H4 (cell line): ENCODE measurements at regions not wholly inside any gene's neighbourhood (a gene's known extent, or its start where the extent isn't known, plus 50 kb on each side); places are given as distances from the start of the nearest gene placed in this dataset.

Experiments used
- DNase-seq: peaks from one replicate; pipeline ENCODE4 v3.0.0-alpha.2; 2015; ENCODE audit warnings: low spot score

DNA sequence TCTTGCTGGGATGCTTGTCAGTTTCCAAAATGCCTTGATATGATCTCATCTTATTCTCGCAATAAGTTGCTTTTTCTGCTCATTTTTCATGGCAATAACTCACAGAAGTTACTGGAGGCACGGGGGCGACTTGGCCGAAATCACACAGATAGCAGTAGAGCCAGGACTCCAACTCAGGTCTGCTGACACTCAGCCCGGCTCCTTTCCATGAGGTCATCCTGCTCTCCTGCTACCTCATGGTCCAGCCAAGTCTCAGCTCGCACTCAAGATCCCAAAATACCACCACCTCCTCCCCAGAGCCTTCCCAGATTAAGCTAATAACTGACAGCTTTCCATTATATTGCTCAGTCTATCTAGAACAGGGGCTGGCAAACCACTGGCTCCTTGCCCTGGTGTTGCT lies 269.5 kb downstream of the MAP2K4 start:
- no peak for DNase-seq

DNA sequence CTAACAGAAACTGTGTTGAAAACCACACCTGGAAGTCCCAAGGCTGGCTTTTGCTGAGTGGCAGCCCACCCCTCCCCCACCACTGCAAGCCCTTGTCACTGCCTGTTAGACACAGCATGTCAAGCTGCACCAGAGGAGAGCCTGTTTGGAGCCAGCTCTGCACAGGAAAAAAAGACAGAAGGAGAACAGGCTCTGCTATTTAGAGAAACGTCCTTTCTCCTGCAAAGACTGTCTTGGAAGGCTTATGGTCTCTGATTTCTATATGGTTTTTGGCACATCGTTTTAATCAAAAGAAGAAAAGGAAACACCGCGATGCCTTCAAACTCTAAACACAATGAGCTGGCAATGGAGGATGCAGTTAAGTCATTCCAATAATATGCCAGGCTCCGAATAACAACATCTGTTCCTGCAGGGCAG lies 275.5 kb downstream of the MAP2K4 start:
- DNase-seq, result no peak

DNA sequence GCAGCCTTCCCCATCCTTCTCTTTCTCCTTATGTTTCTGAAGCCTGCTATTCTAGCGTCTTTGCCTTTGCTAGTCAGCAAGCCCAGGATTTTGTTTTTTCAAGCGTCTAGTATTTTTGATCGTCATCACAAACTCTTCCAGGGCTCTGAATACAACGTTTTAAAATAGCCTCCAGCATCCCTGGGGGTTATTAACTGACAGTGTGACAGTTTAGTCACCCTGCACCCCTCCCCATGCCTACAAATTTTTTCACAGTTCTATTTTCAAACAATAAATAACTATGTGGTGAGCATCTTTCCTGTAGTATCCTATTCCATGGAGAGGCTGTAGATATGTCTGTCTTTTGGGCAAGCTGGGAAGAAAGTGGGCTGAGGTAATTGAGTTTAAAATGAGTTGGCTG lies 280.9 kb downstream of the MAP2K4 start:
- DNase-seq, result no peak

DNA sequence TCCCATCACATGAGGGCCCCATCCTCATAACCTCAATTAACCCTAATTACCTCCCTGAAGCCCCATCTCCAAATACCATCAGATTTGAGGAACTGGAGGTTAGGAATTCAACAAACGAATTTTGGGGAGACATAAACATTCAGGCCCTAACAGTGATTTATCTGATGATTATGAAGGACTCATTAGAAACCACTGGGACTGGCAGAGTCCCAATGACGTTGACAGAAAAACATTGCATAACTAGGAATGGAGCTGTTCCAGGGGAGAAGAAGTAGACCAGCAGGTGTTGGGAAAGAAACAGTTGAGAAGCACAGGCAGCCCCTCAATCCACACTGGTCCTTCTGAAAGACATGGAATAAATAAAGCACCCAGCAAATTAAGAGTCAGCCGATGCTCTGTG lies 282.0 kb downstream of the MAP2K4 start:
- DNase-seq, result no peak

DNA sequence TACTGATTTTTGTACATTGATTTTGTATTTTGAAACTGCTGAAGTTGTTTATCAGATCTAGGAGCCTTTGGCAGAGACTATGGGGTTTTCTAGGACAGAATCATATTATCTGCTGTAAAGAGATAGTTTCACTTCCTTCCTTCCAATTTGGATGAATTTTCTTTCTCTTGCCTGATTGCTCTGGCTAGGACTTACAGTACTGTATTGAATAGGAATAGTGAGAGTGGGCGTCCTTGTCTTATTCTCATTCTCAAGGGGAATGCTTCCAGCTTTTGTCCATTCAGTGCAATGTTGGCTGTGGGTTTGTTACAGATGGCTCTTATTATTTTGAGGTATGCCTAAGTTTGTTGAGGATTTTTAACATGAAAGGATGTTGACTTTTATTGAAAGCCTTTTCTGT lies 290.1 kb downstream of the MAP2K4 start:
- no peak for DNase-seq

DNA sequence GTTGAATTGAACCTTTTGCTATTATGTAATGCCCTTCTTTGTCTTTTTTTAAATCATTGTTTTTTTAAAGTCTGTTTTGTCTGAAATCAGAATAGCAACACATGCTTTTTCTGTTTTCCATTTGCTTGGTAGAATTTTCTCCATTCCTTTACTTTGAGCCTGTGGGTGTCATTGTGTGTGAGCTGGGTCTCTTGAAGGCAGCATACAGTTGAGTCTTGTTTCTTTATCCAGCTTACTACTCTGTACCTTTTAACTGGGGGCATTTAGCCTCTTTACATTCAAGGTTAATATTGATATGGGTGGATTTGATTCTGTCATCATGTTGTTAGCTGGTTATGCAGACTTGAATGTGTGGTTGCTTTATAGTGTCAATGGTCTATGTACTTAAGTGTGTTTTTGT lies 292.0 kb downstream of the MAP2K4 start:
- DNase-seq, result no peak

DNA sequence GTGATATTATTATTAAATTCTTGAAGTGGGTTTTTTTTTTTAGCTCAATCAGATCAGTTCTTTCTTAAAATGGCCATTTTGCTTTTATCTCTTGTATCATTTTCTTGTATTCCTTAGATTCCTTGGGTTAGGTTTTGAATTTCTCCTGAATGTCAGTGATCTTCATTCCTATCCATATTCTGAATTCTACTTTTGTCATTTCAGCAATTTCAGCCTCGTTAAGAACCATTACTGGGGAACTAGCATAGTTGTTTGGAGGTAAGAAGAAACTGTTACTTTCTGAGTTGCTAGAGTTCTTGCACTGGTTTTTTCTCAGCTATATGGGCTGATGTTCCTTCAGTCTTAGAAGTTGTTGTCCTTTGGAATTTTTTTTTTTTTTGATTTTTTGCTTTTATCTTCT lies 293.1 kb downstream of the MAP2K4 start:
- no peak for DNase-seq

DNA sequence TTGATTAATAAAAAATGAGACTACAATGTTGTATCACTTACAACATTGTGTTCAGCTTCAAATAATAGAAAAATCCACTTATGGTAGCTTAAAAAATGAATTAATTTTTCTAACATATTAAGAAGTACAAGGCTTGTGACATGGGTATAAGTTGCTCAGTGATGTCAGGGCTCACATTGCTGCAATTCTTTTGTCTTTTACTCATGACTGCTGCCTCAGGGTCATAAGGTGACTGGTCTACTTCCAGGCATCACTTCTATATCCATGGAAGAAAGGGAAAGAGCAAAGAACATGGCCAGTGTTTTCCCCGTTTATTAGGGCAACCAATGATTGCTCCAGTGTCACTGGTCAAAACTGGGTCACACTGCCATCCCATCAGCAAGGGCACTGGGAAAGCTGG lies 295.3 kb downstream of the MAP2K4 start:
- DNase-seq, result no peak

DNA sequence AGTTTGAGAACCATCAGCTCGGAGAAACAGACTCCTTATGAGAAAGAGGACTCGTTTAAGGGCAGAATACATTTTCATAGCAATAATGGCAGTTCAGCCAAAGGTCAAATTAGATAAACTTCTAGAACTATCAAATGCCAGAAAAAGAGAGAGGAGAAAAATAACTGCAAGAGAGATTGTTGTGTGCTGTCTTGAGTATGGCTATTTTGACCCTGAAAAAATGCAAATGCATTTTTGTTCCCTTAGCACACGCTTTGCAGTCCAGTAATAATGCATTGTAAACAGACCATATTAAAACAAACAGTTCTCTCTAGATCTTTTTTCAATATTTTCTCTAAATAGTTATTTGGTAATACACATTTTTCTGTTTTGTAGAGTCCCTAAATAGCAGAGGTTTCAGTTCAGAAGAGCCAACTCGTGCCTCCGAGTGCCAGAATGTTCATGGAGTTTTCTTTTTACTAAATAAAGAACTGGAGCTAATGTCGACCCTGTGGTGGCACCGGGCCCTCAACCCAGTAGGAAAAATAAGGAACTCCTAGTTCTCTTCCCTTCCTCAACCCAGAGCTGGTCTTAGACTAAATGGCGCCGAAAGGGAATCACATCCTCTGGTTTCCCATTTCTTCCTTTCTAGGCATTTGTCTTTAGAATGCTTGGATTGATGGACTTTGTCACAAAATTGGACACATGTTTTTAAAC lies 298.0 kb downstream of the MAP2K4 start:
- no peak for DNase-seq

DNA sequence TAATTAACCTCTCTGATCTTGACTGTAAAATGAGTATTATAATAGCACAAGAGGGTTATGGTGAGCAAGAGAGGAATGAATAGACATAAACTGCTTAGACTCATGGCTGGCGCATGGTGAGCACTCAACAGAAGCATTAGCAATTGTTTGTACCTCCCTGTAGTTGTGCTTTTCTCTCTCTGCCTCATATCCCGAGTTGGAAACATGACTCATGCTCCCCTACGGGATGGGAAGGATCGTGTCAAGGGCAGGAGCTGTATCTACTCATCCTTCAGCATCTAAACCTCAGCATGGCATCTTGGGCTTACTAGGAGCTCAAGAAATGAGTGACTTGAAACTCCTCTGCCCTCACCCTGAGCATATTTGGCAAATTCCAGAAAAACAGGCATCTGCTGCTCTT lies 299.6 kb downstream of the MAP2K4 start:
- peak; percentile 12 for DNase-seq

DNA sequence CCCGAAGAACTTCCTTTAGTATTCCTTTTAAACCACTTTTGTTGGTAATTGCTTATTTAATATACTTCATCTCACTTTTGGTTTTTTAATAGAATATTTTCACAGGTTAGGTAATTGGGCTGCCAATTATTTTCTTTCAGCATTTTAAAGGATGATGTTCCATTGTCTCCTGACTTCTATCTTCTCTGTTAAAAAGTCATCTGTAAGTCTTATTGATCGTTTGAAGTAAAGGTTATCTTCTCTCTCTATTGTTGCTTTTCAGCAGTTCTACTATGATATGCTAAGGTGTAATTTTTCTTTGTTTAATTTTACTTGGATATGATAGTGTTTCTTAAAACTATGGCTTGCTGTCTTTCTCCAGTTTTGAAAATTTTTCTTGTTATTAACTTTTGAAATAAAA lies 307.5 kb downstream of the MAP2K4 start:
- no peak for DNase-seq

DNA sequence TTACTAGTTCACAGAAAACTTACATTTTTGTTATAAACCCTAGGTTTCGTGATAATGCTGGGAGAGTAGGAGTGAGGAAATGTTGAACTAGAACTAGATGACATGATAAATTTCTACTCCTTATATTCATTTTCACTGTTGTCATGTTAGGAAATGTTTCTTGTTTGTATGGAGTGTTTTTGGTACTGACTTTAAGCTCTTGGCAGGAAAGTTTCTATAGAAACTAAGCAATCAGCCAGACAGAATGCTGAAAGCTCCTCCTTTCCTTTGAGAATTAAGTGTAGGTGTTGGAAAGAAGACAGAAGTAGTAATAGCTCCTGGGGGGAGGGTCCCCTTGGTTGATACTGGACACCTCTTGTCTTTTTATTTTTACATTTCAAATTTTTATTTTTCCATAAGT lies 309.8 kb downstream of the MAP2K4 start:
- no peak for DNase-seq

DNA sequence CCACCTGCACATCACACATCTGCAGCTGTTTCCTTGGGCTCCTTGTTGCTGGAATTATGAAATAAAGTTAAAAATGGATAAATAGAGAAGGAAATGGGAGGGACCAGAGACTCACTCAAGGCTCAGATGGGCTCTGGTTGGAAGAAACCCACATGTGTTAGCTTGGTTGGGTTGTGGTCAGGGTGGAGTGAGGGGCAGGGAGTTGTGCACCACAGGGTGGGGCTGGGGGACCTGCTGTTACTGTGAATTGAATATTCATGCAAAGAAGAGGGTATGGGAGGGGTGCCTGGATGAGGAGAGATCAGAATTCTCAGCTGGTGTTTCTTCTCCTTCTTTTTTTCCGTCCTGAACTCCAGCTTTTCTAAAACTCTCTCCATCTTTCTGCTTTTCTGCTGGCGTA lies 320.7 kb downstream of the MAP2K4 start:
- no peak for DNase-seq

DNA sequence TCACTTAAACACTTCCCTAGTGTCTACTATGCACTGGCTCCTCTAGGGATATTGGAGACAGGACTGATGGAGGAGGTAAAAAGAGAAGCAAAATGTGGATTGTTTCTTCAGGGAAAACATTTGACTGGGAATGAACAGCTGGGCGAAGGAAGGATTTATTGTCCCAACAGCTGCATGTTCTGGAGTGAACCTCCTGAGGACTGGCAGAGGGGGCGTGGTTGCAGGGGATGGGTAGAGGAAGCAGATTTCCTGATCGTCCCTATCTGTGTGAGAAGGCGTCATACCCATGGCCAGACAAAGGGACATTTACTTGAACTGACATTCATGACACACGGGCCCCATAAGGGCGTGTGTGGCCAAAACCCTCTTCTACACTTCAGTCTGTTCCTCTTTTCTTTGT lies 321.5 kb downstream of the MAP2K4 start:
- no peak for DNase-seq

DNA sequence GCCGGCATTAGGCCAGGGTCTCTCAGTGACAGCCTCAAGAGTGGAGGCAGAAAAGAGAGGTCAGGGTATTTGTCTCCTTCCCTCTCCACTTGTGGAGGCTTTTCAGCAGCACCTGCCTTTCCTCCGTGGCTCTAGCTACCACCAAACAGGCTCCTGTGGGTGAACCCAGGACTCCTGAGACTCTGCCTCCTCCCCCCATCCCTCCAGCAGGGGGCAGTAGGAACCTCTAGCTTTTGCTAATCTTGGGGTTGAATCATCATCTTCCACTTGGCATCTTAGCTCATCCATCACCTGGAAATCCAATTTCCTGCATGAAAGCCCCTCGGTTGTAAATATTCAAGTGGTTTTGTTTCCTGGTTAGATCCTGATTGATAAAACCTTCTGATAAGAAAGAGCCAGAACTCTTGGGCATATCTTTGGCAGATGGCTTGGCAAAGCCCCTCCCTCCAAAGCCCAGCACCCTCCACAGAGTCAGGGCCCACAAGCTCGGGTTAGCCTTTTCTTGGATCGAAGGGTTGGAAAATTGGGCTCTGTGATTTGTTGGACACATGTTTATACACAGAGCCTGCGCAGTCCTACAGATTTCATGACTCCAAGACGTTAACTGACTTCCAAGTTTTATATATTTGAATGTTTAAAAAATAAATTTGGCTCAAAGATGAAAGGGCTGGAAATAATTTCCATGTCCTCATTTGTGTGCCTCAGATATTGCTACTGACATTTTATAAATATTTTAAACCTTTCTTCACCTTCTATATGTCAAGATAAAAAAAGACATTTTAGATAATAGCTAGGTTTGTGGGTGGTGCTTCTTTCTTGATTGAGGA lies 322.1 kb downstream of the MAP2K4 start:
- DNase-seq, result peak; percentile 25

DNA sequence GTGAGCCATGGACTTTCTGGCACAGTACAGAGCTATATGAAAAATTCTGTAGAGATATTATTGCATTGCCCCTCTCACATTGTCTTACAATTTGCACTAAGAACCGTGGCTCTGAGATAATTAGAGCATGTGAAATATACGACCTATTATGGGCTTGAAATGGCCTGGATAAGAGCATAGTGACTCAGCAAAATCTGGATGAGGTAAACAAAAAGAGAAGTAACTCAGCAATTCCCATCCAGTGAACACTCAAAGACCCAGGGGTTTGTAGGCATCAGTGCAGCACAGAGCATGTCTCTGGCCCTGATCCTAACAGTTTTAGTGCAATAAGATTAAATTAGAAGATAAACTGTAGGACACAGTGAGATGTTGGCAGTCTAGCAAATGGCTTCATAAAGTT lies 317.2 kb upstream of the MYOCD start:
- DNase-seq, result peak; percentile 29

DNA sequence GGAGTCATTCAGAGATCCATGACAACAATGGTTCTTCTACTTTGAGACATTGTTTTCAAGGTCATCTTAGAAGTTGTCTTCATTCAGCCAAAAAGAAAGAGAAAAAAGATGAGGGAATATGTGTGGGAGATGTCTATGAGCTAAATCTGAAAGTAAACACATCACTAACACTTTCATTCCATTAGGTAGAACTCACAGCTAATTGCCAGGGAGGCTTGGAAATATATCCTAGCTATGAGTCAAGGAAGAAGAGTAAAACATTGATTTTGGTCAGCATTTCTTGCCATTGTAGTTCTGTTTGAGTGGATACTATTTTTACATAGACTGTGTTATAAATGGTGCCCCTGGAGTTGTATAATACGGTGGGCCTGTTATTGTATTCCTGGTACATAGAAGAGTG lies 316.4 kb upstream of the MYOCD start:
- DNase-seq, result no peak

DNA sequence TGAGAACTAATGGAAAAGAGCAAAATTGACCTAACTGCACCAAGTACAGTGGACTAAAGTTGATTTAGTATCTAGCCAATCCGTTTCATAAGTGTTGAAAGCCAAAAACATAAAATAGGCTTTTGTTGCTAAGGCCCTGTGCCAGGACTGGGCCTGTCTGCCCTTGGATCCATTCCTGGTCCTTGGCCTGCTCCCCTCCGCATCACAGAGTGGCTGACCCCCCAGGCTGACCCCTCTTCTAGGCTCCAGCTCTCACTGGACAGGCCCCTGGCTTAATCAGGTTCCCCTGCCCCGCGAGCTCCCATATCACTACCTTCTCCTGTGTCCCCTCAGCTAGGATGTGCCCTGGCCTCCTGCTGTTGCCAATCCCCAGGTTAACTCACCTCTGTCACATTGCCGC lies 313.6 kb upstream of the MYOCD start:
- DNase-seq, result no peak

DNA sequence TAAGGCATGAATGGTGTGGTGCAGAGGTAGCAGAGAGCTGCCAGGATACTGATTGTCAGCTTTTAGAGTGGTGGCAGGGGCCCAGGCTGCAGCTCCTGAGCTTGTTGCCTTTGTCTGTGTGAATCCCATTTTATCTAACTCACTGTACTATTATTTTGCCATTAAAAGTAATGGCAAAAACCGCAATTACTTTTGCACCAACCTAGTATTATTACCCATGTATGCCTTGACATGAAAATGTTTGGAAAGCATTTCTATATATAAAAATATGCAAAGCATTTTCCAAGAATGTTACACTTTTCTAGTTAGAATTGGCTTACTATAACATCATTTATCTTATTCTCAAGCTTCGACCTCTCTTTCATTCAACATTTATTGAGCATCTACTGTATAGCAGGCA lies 308.1 kb upstream of the MYOCD start:
- no peak for DNase-seq

DNA sequence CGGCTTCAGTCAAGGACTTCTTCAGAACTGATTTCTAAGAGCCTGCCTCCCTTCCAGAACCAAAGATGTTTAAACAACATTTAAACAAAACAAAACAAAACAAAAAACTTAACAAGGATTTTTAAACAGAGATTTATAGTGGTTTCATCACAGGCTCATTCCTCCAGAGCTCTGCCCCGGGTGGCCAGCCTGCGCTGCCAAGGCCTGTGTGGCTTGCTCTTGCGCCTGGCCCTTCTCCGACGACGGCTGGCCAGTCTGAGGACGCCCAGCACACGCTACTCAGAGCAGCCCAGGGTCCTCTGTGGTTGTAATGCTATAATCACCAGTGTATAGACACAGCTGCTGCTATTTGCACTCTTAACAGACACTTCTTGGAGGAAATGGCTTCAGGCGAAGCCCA lies 307.2 kb upstream of the MYOCD start:
- DNase-seq, result peak; percentile 11

DNA sequence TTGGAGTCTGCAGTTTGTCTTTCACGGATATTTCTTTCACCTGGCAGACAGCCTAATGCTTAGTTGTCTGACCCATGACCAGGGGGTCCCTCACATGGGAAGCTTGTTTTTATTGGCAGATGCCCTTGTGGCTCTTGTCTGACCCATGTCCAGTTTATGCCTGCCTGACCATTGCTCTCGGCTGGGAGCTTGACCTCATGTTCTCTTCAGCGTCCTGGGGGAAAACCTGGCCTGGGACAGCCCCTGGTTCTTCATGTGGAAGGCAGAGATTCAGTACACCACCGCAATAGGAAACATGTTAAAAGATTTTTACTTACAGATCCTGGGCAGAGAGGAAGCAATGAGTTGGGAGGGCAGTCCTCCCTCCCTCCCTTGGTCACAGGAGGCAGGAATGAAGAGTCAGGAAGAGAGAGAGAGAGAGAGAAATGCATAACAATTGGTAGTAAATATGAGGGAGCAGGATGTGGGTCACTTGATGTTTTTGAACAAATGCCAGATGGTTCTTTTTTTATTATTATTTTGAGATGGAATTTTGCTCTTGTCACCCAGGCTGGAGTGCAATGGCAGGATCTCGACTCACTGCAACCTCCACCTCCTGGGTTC lies 302.7 kb upstream of the MYOCD start:
- DNase-seq, result no peak

DNA sequence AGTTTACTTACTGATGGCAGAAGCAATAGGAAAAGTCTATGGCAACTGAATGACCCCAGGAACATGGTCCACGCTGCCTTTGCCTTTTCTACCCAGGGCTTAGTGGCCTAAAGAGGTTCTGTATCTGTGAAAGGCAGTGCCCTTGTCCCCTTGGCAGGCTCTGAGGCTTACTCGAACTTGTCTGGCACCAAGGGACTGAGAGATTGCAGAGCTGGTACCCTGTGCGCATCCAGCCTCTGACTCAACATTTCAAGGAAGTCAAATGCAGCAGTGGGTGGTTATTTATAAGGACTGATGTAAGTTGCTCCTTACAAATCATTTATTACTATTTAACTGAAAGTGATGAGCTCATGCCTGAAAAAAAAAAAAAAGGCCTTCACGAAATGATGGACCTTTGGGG lies 299.9 kb upstream of the MYOCD start:
- DNase-seq, result no peak

DNA sequence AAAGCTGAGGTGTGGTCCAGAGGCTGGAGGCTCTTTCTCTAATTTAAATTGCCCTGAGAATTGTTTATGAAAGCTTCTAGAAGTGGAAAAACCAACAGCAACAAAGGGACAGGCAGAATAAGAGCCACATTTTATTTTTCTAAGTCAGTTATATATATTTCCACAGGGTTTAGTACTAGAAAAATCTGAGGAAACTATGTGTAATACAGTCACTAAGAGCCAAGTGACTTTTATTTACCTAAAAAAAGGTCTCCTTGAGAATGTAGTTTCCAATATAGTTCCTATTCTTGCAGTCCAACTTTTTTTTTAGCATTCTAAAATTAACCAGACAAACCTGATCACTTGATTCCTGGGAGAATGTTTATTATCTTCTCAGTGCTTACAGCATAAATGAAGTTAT lies 296.6 kb upstream of the MYOCD start:
- DNase-seq, result no peak
